HAP-1 (cell line): ENCODE measurements at regions not wholly inside any gene's neighbourhood (a gene's known extent, or its start where the extent isn't known, plus 50 kb on each side); places are given as distances from the start of the nearest gene placed in this dataset.
A peak's percentile ranks its signal among the peaks of the same experiment; 100 is the strongest.
"Not testable (repeated sequence)": the region's sequence is repeated elsewhere in the genome, so short reads cannot be mapped to it uniquely, and the experiment has no call there.

ENCODE experiments used
- DNase-seq, 2 experiments: peaks; one replicate each; pipeline ENCODE4 v3.0.0-alpha.2; 2016 to 2020; ENCODE audit warnings: low spot score in 2 of 2
- H3K27me3 ChIP-seq: fragments of 250-450 bp; sonication (Bioruptor Pico); 2 replicates; pipeline ENCODE4 v1.5.1; 2020; ENCODE audit warnings: low read depth, mild to moderate bottlenecking, moderate library complexity
- H3K36me3 ChIP-seq: fragments of 250-450 bp; sonication (Bioruptor Pico); replicated peaks from 2 replicates; pipeline ENCODE4 v1.5.1; 2020; ENCODE audit warnings: mild to moderate bottlenecking
- H3K4me1 ChIP-seq: fragments of 250-450 bp; sonication (Bioruptor Pico); 2 replicates; pipeline ENCODE4 v1.5.1; 2020; ENCODE audit warnings: mild to moderate bottlenecking
- H3K4me3 ChIP-seq: fragments of 250-450 bp; sonication (Bioruptor Pico); 2 replicates; pipeline ENCODE4 v1.5.1; 2020; ENCODE audit warnings: mild to moderate bottlenecking, moderate library complexity
- H3K9me3 ChIP-seq: fragments of 250-450 bp; sonication (Bioruptor Pico); 2 replicates; pipeline ENCODE4 v1.5.1; 2020; ENCODE audit warnings: mild to moderate bottlenecking, moderate library complexity
- in situ Hi-C: fragments of 300-500 bp; cut with MboI; formaldehyde crosslinking; loops from 3 replicates; pipeline ENCODE4 v1.14.3; 2020; ENCODE audit warnings: low sequenced_read_pairs, inconsistent platforms, mixed read lengths

DNA sequence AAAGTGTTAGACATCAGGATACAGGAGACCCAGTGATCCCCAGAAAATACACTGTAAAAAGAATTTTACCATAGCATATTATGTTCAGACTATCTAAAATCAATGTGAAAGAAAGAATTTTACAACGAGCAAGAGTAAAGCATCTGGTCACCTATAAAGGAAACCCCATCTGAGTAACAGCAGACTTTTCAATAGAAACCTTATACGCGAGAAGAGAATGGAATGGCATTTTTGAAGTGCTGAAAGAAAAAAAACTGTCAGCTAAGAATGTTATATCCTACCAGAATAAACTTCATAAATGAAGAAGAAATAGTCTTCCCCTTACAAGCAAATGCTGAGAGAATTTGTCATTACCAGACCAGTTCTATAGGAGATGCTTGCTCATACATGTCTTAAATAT is 532.1 kb upstream of the NR5A2 start:
- H3K9me3 ChIP-seq: no peaks in the 10 kb centered on the region

DNA sequence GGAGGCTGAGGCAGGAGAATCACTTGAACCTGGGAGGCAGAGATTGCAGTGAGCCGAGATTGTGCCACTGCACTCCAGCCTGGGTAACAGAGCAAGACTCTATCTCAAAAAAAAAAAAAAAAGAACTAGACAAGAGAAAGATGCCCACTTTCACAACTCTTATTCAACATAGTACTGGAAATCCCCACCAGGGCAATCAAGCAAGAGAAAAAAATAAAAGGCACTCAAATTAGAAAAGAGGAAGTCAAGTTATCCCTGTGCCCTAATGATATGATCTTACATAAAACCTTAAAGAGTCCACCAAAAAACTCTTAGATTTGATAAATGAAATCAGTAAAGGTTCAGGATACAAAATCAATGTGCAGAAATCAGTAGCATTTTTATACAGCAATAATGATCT is 528.7 kb upstream of the NR5A2 start:
- not testable (repeated sequence) for DNase-seq

More for the DNA sequence above, 532.1 kb upstream of the NR5A2 start:
- Histone ChIP-seq H3K4me3 (no peak overlapping the region), H3K27me3 (no peaks in the 10 kb centered on the region), H3K36me3 (no peaks in the 10 kb centered on the region), H3K4me1 (peaks cover 13% of the 10 kb centered on the region)
- no peak for DNase-seq
- in situ Hi-C loops: no loop called here

DNA sequence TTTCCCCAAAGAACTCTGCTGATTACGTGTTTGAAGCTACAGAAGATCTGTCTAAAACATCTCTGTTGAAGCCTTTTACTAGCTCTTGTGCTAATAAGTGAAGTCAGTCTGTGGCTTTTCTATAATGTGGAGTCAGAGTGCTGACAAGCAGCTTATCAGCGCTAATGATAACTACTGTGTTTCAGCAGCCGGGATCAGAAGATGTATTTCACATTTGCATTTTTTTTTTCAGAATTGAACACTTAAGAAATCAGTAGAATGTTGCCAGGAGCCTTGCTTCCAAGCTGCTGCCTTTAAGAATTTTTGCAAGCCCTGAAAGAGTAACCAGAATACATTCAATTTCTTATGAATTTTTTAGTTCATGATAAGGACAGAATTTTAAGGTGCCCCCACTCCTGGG is 519.4 kb upstream of the NR5A2 start:
- Histone ChIP-seq H3K9me3 (no peaks in the 10 kb centered on the region), H3K27me3 (no peaks in the 10 kb centered on the region), H3K36me3 (no peaks in the 10 kb centered on the region), H3K4me1 (peaks cover 11% of the 10 kb centered on the region), H3K4me3 (no peak overlapping the region)
- no peak for DNase-seq
- in situ Hi-C loops: no loop called here

More for the DNA sequence above, 528.7 kb upstream of the NR5A2 start:
- H3K4me3 ChIP-seq, in situ Hi-C loops, H3K9me3 ChIP-seq, H3K4me1 ChIP-seq, H3K27me3 ChIP-seq, H3K36me3 ChIP-seq: not testable (repeated sequence)

DNA sequence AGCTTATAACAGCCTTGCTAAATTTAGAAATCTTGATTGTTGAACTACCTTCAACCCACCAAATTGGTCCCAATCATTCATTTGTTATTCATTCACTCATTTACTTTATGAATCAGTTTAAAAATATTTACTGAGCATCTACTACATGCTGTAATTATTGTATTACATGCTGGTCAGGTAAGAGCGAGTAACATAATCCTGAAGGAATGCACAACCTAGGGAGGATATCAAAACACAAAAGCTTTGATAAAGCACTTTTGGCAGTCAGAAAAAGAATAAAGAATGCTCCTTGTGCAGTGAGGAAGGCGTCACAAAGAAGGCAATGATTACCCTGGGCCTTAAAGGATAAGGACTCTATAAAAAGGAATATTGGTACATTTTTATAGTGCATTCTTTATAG is 518.9 kb upstream of the NR5A2 start:
- peaks cover 11% of the 10 kb centered on the region for H3K4me1 ChIP-seq
- DNase-seq: peak in 1 of 2 experiments; percentile 13
- in situ Hi-C loops: no loop called here

DNA sequence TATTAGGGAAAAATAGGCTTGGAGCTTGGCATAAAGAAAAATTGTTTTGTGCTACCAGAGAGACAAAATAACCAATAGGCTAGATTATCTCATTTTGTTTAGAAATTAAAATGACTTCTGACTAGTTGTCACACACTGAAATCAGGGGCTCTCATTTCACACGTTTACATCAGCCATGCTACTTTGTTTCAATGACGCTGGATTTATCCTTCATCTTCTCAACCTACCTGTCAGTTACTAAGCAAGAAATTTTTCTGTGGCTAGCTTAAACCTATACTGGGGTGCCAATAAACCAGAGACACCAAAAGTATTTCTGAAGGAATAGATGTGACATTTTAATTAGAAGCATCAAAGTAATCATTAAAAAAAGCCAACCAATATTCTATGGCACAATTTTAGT is 518.1 kb upstream of the NR5A2 start:
- H3K27me3 ChIP-seq: no peaks in the 10 kb centered on the region
- H3K36me3 ChIP-seq: no peaks in the 10 kb centered on the region
- in situ Hi-C loops: no loop called here
- DNase-seq: no peak
- H3K4me3 ChIP-seq: no peak overlapping the region
- peaks cover 11% of the 10 kb centered on the region for H3K4me1 ChIP-seq
- H3K9me3 ChIP-seq: no peaks in the 10 kb centered on the region

More for the DNA sequence above, 518.9 kb upstream of the NR5A2 start:
- Histone ChIP-seq H3K27me3 (no peaks in the 10 kb centered on the region), H3K4me3 (no peak overlapping the region), H3K36me3 (no peaks in the 10 kb centered on the region), H3K9me3 (no peaks in the 10 kb centered on the region)

DNA sequence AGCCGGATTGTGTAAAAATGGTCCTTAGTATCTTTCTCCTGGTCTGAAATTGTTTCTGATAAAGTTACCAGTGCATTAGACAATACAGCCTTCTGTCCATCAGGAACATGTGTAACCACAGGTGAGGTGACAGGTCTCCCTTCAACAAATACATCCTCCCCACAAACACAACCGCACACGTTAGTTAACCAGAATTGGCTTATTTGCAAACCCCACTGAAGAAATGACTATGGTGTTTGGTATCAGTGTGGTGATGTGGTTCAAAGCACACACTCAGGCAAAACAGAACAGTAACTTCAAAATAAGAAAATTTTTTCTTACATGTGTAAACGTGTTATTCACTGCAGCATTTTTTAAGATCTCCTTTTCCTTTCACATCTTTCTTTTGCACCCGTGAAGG is 517.2 kb upstream of the NR5A2 start:
- Histone ChIP-seq H3K9me3 (no peaks in the 10 kb centered on the region), H3K4me1 (peaks cover 11% of the 10 kb centered on the region), H3K4me3 (no peak overlapping the region), H3K27me3 (no peaks in the 10 kb centered on the region), H3K36me3 (no peaks in the 10 kb centered on the region)
- in situ Hi-C loops: no loop called here
- DNase-seq: no peak

DNA sequence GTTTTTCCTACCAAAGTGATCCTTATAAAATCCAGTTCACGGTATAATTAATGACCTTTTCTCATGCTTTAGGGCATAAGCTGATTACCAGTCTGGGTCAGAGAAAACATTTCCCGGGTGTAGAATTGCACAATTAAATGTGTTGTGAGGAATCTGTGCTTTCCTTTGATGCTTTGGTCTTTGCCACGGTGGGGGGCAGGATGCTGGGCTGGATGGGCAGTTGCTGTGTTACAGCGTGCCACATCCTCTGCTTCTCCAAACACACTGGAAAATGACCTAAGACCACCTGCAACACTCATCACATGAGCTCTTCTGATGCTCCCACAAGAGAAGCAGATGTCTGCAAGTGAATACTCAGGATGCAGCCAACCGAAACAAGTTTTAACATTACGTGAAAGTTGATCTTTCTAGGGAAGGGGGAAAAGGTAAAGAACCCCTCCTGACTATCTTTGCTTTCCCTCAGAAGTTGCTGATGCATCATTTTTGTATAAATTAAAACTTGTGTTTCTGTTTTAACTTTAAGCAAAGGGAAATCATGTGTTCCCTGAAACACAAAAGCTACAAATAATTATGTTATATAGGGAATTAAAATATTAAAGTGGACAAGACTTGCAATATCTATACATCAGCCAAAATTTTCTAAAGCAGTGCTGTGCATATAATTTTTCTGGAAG is 515.3 kb upstream of the NR5A2 start:
- in situ Hi-C loops: no loop called here

DNA sequence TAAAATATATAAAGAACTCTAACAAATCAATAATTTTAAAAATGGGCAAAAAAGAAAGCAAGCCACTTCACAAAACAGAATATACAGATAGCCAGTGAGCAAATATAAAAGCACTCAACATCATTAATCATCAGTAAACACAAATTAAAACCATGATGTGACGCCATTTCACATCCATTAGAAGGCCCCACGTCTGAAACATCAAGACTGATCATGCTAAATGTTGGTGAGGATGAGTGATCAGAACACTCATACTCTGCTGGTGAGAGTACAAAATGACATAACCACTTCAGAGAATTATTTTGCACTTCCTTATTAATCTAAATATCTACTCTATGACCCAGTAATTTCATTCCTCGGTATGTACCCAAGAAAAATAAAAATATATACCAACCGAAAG is 512.2 kb upstream of the NR5A2 start:
- in situ Hi-C loops: no loop called here
- Histone ChIP-seq H3K4me1 (no peaks in the 10 kb centered on the region), H3K4me3 (no peak overlapping the region)

More for the DNA sequence above, 515.3 kb upstream of the NR5A2 start:
- DNase-seq: no peak
- Histone ChIP-seq H3K9me3 (no peaks in the 10 kb centered on the region), H3K4me3 (no peak overlapping the region), H3K4me1 (peaks cover 10% of the 10 kb centered on the region), H3K27me3 (no peaks in the 10 kb centered on the region), H3K36me3 (no peaks in the 10 kb centered on the region)

DNA sequence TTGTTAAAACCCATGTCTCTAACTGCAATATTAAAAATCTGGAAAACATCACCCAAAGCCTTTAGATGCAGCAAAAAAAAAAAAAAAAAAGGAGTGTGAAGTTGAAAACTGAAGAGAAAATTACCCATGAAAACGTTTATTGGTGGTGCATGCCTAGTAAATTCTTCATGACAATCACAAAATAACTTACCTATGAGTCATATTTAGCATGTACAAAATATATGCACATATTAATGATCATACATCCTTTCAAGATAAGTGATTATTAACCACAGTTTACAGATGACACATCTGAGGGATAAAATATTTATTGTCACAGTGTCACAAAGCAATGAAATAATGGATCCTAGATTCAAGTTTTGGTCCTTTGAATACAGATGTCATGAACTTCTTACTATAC is 505.2 kb upstream of the NR5A2 start:
- no peak overlapping the region for H3K4me3 ChIP-seq
- H3K27me3 ChIP-seq: 0 out of 2 replicates have a peak, but pooled peaks cover 2% of the 10 kb centered on the region
- no peak for DNase-seq
- H3K4me1 ChIP-seq: no peaks in the 10 kb centered on the region
- in situ Hi-C loops: no loop called here
- H3K36me3 ChIP-seq: no peaks in the 10 kb centered on the region
- no peaks in the 10 kb centered on the region for H3K9me3 ChIP-seq

More for the DNA sequence above, 512.2 kb upstream of the NR5A2 start:
- no peaks in the 10 kb centered on the region for H3K9me3 ChIP-seq
- no peaks in the 10 kb centered on the region for H3K27me3 ChIP-seq
- DNase-seq: no peak
- H3K36me3 ChIP-seq: no peaks in the 10 kb centered on the region

DNA sequence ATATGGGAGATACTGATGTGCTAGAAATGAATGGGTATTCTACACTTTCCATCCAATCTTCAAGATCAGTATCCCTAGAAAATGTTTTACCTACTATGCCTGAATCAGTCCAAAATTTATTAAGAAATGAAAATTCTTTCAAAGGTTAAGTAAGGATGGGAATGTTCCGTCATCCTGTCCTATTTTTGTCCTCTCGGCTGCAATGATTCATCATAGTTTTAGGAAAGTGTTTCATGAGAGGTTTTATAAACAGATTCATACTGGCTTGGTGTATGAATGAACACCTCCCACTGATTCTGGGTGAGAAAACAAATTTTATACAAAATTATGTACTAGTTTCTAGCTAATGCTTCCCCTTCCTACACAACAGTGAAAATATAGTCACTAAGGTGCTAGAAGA is 504.6 kb upstream of the NR5A2 start:
- no peaks in the 10 kb centered on the region for H3K4me1 ChIP-seq
- H3K36me3 ChIP-seq: no peaks in the 10 kb centered on the region
- no peak overlapping the region for H3K4me3 ChIP-seq
- 0 out of 2 replicates have a peak, but pooled peaks cover 2% of the 10 kb centered on the region for H3K27me3 ChIP-seq
- in situ Hi-C loops: no loop called here
- no peak for DNase-seq
- no peaks in the 10 kb centered on the region for H3K9me3 ChIP-seq

DNA sequence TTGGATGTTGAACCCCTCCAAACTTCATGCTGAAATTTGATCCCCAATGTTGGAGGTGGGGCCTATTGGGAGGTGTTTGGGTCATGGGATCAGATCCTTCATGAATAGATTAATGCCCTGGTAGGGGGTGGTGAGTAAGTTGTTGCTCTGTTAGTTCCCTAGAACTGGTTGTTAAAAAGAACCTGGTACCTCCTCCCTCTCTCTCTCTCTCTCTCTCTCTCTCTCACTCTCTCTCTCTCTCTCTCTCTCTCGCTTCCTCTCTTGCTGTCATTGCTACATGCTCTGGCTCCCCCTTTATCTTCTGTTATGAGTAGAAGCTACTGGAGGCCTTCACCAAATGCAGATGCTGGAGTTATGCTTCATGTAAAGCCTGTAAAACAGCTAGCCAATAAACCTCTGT is 498.2 kb upstream of the NR5A2 start:
- in situ Hi-C loops: no loop called here
- peaks cover 10% of the 10 kb centered on the region for H3K9me3 ChIP-seq

DNA sequence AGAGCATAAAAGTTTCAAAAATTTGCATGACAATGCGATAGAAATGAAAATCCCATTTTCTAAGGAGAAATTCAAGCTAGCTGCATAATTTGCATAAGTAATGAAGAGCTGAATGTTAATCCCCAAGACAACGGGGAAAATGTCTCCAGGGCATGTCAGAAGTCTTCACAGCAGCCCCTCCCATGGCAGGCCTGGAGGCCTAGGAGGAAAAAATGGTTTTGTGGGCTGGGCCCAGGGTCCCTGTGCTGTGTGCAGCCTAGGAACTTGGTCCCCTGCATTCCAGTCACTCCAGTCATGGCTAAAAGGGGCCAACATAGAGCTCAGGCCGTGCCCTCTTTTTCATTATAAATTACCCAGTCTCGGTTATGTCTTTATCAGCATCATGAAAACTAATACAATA is 494.1 kb upstream of the NR5A2 start:
- H3K4me3 ChIP-seq, H3K27me3 ChIP-seq, in situ Hi-C loops, H3K4me1 ChIP-seq, H3K36me3 ChIP-seq: not testable (repeated sequence)
- peak in 1 of 2 experiments; percentile 14 for DNase-seq
- peaks cover 10% of the 10 kb centered on the region for H3K9me3 ChIP-seq

More for the DNA sequence above, 498.2 kb upstream of the NR5A2 start:
- no peak for DNase-seq
- H3K36me3 ChIP-seq: no peaks in the 10 kb centered on the region
- no peak overlapping the region for H3K4me3 ChIP-seq
- H3K27me3 ChIP-seq: no peaks in the 10 kb centered on the region
- no peaks in the 10 kb centered on the region for H3K4me1 ChIP-seq

DNA sequence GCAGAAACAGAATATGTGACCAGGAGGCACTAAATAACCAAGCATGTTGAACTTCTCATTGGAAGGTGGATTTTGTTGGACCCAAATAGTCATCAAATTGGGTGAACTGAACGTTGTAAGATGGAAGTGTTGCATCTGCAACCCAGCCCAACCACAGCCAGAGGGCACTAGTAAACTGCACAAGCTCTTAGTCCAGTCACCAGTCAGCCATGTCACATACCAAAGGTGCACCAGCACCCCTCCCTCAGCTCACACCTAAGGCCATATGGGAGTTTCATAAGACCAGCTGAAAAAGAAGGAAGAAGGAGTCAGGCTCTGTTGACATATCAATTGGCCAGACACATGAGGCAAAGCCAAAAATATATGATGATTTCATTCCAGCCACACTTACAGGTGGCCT is 481.7 kb upstream of the NR5A2 start:
- H3K4me1 ChIP-seq: no peaks in the 10 kb centered on the region
- H3K36me3 ChIP-seq: no peaks in the 10 kb centered on the region
- no peaks in the 10 kb centered on the region for H3K9me3 ChIP-seq
- no peak overlapping the region for H3K4me3 ChIP-seq
- in situ Hi-C loops: no loop called here
- DNase-seq: peak in 1 of 2 experiments; percentile 36
- no peaks in the 10 kb centered on the region for H3K27me3 ChIP-seq

DNA sequence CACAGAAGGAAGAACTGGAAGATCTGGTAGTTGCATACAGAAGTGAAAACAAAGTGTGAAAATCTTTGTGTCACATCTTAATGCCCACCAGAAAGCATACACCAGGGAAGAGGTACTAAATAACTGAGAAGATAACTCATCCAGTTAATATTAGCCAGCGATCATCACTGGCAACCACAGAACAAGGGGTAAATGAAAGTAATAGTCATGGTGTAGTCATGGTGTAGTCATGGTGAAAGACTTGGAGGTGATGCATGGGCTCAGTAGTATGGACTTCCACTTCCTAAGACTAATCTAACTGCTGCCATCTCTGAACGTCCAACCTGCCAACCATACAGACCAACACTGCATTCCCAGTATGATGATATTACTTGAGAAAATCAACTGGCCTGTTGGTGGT is 481.2 kb upstream of the NR5A2 start:
- in situ Hi-C loops: no loop called here
- no peak for DNase-seq
- Histone ChIP-seq H3K9me3 (no peaks in the 10 kb centered on the region), H3K27me3 (no peaks in the 10 kb centered on the region), H3K4me3 (no peak overlapping the region), H3K4me1 (no peaks in the 10 kb centered on the region), H3K36me3 (no peaks in the 10 kb centered on the region)

DNA sequence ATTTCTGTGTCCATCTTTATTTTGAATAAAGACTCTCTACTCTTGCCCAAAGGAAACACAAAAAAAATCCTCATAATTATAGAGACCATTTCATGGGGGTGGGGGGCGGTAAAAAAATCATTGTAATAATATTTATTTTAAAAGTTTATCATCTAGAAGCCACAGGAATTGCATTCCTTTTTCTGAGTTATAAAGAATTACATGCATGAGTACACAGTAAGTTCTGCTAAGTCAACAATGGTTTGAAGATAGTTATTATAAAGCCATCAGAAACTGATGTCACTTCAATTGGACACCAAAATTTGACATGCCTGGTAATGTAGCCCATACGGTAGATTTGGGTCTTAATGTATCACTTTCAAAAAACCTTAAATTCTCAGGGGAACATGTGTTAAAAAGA is 478.1 kb upstream of the NR5A2 start:
- Histone ChIP-seq H3K36me3 (no peaks in the 10 kb centered on the region), H3K4me1 (no peaks in the 10 kb centered on the region), H3K27me3 (no peaks in the 10 kb centered on the region), H3K4me3 (no peak overlapping the region), H3K9me3 (no peaks in the 10 kb centered on the region)
- DNase-seq: no peak
- in situ Hi-C loops: no loop called here
